ENCODE measurements at regions not wholly inside any gene's neighbourhood (a gene's known extent, or its start where the extent isn't known, plus 50 kb on each side); places are given as distances from the start of the nearest gene placed in this dataset.

- H3K9me3 Mint-ChIP-seq = no peaks in the 10 kb centered on the region
- H4K8ac ChIP-seq (replicated peaks; ENCODE audit: insufficient read length, low read depth, low read length) = no peak overlapping the region
- H3K23me2 ChIP-seq (ENCODE audit: insufficient read length, low read depth, low read length, poor library complexity, severe bottlenecking) = no peaks in the 10 kb centered on the region
- H3K56ac ChIP-seq (ENCODE audit: insufficient read length, low read depth, low read length) = no peak overlapping the region
- no peak overlapping the region for H4K5ac ChIP-seq (ENCODE audit: insufficient read length, low read depth, low read length)
- H4K20me1 ChIP-seq (ENCODE audit: control insufficient read depth, insufficient read depth, insufficient read length) = no peaks in the 10 kb centered on the region
- H3K4me1 ChIP-seq (ENCODE audit: insufficient read depth, low read length) = peaks cover 3% of the 10 kb centered on the region; the same call in 1 of the 2 replicates
- no peak overlapping the region for H4K91ac ChIP-seq (ENCODE audit: insufficient read length, low read depth, low read length)
- no peak overlapping the region for H3K23ac ChIP-seq (ENCODE audit: insufficient read length, low read depth, low read length)
- no peak overlapping the region for H3K4me2 ChIP-seq (ENCODE audit: insufficient read depth, insufficient read length, low read length)
- no peak overlapping the region for H2BK15ac ChIP-seq (ENCODE audit: low read depth, low read length)
- H2AFZ ChIP-seq (ENCODE audit: low read length) = no peak overlapping the region
- H2AK5ac ChIP-seq (ENCODE audit: insufficient read length, low read length) = no peak overlapping the region
- no peak overlapping the region for H3K9ac ChIP-seq (ENCODE audit: extremely low read depth, insufficient read length, low read length)
- H3K27me3 Mint-ChIP-seq (ENCODE audit: low read depth) = no peaks in the 10 kb centered on the region
- H3K4ac ChIP-seq (ENCODE audit: low read depth, low read length) = no peak overlapping the region
- H3K36me3 Mint-ChIP-seq (ENCODE audit: insufficient read depth in 1 of 3, low read depth in 3 of 3) = no peaks in the 10 kb centered on the region
- WGBS (ENCODE audit: extremely low coverage, insufficient read length, low lambda C conversion rate) = no CpG with 5 or more reads among the region's 2 CpGs
- H2BK12ac ChIP-seq (ENCODE audit: insufficient read length, low read depth, low read length) = no peak overlapping the region
- H3K27ac ChIP-seq (ENCODE audit: insufficient read length, low read depth, low read length) = no peak overlapping the region
- H3K18ac ChIP-seq (ENCODE audit: insufficient read length, low read depth, low read length) = no peak overlapping the region
- no peak overlapping the region for H2BK5ac ChIP-seq (ENCODE audit: insufficient read length, low read length)
- H3K79me1 ChIP-seq (ENCODE audit: insufficient read depth, low read depth, low read length, poor library complexity, severe bottlenecking) = no peaks in the 10 kb centered on the region
- H3K4me1 Mint-ChIP-seq = peaks cover 34 to 37% of the 10 kb centered on the region in 2 experiments
- no peaks in the 10 kb centered on the region for H3K9me3 ChIP-seq (ENCODE audit: control insufficient read depth, low read depth, low read length)
- no peaks in the 10 kb centered on the region for H3K27me3 ChIP-seq (ENCODE audit: insufficient read depth, low read length)
- H3T11ph ChIP-seq (ENCODE audit: low read length) = no peak overlapping the region
- no peak overlapping the region for H2BK120ac ChIP-seq (ENCODE audit: low read depth, low read length, poor library complexity, severe bottlenecking)
- H3K27ac Mint-ChIP-seq = no peak overlapping the region
- H3K14ac ChIP-seq (ENCODE audit: insufficient read depth, low read length) = no peak overlapping the region
- TF ChIP-seq, protein P1, sequence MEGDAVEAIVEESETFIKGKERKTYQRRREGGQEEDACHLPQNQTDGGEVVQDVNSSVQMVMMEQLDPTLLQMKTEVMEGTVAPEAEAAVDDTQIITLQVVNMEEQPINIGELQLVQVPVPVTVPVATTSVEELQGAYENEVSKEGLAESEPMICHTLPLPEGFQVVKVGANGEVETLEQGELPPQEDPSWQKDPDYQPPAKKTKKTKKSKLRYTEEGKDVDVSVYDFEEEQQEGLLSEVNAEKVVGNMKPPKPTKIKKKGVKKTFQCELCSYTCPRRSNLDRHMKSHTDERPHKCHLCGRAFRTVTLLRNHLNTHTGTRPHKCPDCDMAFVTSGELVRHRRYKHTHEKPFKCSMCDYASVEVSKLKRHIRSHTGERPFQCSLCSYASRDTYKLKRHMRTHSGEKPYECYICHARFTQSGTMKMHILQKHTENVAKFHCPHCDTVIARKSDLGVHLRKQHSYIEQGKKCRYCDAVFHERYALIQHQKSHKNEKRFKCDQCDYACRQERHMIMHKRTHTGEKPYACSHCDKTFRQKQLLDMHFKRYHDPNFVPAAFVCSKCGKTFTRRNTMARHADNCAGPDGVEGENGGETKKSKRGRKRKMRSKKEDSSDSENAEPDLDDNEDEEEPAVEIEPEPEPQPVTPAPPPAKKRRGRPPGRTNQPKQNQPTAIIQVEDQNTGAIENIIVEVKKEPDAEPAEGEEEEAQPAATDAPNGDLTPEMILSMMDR (conservative IDR thresholded peaks at IDR 0.05) = no peak
- no peak for DNase-seq
- no peak overlapping the region for H3K4me3 Mint-ChIP-seq
- no peak overlapping the region for H2BK20ac ChIP-seq (ENCODE audit: low read depth, low read length, poor library complexity, severe bottlenecking)
- H3K79me2 ChIP-seq (ENCODE audit: insufficient read depth, low read length) = no peaks in the 10 kb centered on the region
Measured at GRCh38 chr4:174398728-174399127, 115.0 kb downstream of the CEP44 start.

Data from H9 (cell line).